Putamen (tissue), 1 donor: ENCODE measurements at regions not wholly inside any gene's neighbourhood (a gene's known extent, or its start where the extent isn't known, plus 50 kb on each side); places are given as distances from the start of the nearest gene placed in this dataset.
"Not testable (repeated sequence)": the region's sequence is repeated elsewhere in the genome, so short reads cannot be mapped to it uniquely, and the experiment has no call there.

Experiments used
- DNase-seq: peaks from one replicate; pipeline ENCODE4 v3.0.0-alpha.2; 2016; ENCODE audit warnings: low spot score

DNA sequence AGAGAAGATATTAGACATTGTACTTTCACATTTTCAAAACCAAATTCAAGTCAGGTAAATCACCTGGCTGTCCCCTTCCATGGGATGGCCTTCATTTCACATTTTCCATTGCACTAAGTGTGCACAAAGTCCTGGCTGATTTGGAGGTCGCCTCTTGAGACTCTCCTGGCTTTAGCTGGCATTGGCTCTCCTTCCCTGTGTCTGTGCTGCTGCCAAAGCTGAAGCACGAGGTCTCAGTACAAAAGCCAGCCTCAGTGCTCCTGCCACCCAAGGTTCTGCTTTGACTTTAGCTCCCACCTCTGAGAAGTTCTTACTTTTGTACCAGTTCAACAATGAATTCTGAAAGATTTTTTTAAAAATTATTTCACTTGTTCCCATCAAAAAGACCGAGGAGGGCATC is 289.2 kb upstream of the CNR1 start:
- DNase-seq: no peak

DNA sequence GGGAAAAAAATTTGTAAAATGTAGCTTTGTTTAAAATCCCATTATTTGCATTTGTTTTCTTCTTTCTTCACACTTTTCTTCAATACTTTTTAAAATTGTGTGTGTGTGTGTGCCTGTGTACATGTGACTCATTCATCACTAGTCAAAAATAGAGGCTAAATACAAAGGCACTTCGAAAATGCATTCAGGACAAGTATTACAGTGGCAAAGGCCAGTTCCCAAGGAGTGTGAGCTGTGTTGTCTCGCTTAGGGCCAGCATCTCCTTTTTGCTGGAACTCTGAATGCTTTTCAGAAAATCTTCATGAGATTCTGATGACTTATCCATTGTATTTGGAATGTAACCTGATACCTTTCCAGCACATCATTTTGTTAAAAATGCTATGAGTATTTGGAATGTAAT is 288.5 kb upstream of the CNR1 start:
- no peak for DNase-seq

DNA sequence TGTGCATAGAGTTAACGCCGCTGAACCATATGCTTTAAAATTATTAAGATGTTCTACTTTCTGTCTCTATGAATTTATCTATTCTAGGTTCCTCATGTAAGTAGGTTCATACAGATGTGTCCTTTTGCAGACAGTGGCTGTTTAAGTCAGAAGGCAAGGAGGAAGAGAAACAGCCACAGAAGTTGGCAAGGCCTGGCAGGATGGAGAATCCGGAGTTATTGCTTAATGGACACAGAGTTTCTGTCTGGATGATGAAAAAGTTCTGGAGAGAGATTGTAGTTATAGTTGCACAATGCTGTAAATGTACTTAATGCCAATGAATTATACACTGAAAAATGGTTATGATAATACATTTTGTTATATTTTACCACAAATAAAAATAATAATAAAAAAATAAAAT is 283.6 kb upstream of the CNR1 start:
- DNase-seq: no peak

DNA sequence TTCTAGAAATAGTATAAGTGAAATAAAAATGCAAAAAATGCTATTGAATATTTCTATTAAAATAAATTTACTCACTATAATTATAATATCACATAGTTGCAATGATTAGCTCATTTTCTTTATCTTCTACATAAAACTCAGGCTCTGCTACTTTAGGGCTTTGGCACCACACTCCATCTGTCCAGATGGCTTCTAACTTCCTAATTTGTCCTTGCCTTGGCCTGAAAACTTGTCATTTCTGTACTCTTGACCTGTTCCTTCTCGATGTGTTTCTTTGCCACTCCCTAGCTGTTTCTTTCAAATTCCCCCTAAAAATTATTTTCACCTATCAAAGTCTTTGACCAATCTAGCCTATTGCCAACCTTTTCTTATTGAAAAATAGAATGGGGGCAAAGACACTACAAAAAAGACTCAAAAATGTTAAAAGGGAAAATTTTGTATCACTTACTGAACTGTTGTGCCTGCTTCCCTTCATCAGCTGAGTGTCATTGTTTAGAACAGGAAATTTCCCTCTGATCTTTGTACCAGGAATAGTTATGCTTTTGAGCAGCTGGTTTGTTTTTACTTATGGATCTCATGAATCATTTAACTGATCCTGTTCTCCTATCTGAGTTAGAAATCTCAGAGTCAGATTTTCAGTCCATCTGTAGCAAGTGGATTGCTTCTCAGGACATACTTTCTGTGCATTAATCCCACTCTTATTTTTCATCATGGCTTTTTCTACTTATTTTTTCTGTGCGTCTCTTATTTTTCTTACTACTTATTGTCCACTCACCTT is 279.2 kb upstream of the CNR1 start:
- DNase-seq: no peak

DNA sequence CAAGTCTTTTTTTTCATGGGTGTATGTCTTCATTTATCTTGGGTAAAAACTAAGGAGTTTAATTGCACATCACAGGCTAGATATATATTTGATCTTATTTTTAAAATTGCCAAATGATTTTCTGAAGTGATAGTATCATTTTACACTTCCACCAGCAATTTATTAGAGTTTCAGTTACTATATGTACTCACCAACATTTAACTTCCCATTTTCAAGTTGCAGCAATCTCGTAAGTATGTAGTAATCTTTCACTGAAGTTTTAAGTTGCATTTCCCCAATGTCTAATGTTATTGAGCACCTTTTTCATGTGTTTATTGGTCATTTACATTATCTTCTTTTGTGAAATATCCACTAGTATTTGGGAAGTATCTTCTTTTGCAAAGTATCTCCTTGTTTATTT is 277.4 kb upstream of the CNR1 start:
- no peak for DNase-seq

DNA sequence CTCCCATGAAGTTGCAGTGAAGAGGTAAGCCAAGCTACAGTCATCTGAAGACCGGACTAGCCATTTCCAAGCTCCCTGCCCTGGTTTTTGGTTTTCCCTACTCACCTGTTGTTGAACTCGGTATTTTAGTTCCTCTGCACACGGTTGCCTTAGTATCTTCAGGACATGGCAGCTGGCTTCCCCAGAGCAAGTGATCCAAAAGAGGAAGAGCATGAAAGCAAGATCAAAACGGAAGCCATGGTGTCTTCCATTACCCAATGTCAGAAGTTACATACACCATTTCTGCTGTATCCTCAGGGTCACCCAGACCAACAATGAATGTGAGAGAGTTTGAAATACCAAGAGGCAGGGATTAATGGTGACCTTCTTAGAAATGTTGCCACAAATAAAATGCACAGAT is 276.6 kb upstream of the CNR1 start:
- no peak for DNase-seq

DNA sequence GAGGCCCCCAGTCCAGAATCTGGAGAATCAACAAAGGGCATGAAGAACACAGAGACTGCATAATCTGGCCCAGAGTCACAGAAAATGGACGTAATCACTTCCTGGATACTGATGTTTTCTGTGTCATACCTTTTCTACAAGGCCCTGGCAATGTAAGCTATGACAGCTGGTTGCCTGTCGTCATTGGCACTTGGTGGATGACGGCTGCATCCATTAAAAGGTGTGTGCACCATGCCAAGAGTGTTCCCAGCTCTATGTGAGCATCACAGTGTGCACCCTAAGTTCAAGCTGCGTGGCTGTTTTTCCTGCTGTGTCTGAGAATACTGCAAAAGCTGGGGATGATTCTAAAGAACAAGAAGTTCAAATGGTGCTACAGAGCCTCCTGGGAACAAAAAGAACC is 275.2 kb upstream of the CNR1 start:
- no peak for DNase-seq

DNA sequence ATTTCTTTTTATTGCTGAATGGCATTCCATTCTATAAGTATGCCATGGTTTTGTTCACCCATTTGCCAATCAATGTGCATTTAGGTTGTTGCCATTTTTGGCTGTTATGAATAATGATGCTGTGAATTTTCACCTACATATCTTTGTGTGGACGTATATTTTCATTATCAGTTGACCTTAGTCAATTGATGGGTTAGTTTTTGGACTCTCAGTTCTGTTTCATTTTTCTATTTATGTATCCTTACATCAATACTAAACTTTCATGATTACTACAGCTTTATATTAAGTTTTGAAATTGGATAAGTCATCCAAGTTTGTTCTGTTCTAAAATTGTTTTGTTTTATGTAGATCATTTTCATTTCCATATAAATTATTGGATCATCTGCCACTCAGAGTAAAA is 261.9 kb upstream of the CNR1 start:
- no peak for DNase-seq

DNA sequence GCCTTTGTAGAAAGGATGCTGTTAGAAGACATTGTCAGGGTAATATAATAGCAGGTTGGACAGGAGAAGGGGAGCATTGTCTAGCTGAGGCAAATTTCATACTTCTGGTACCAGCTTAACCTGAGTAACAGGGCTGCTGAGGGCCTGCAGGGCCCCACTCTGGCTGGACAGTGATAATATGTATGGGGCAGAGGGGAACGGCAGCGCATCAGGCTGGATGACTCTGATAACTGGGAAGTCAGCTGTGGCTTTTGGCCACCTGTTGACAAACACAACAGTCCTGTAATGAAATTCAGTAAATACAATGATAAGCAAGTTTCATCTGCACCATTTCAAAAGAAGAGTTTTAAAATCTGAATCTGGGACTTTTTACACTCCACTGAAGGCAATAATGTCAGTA is 259.9 kb upstream of the CNR1 start:
- no peak for DNase-seq

DNA sequence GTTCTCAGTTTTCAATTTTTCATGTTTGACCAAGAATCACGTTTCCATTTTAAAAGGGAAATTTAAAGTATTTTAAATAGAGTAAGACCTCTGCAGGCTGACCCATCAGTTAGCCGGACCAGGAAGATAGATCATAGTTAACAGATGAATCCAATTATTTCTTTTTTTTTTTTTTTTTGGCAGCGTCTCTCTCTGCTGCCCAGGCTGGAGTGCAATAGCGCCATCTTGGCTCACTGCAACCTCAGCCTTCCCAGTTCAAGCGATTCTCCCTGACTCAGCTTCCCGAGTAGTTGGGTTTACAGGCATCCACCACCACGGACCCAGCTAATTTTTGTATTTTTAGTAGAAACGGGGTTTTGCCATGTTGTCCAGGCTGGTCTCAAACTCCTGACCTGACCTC is 256.7 kb upstream of the CNR1 start:
- DNase-seq: no peak

DNA sequence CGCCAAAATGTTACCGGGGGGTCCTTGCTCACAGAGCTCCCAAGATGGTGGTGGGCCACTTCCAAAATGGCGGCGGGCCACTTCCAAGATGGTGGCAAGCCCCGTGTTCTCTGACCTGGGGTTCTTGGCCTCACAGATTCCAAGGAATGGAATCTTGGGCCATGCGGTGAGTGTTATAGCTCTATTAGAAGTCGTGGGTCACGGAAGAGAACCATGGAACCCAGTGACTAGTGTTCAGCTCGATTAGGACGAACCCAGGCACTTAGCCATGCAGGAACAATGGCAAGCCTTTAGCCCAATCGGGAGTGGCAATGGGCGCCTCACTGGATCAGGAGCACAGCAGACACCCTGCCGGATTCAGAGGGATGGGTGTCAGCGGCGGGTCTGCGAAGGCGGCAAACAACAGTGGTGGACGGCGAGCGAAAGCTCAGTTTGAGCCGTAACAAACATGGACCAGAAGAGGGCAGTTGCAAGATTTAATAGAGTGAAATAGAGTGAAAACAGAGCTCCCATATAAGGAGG is 254.9 kb upstream of the CNR1 start:
- not testable (repeated sequence) for DNase-seq

DNA sequence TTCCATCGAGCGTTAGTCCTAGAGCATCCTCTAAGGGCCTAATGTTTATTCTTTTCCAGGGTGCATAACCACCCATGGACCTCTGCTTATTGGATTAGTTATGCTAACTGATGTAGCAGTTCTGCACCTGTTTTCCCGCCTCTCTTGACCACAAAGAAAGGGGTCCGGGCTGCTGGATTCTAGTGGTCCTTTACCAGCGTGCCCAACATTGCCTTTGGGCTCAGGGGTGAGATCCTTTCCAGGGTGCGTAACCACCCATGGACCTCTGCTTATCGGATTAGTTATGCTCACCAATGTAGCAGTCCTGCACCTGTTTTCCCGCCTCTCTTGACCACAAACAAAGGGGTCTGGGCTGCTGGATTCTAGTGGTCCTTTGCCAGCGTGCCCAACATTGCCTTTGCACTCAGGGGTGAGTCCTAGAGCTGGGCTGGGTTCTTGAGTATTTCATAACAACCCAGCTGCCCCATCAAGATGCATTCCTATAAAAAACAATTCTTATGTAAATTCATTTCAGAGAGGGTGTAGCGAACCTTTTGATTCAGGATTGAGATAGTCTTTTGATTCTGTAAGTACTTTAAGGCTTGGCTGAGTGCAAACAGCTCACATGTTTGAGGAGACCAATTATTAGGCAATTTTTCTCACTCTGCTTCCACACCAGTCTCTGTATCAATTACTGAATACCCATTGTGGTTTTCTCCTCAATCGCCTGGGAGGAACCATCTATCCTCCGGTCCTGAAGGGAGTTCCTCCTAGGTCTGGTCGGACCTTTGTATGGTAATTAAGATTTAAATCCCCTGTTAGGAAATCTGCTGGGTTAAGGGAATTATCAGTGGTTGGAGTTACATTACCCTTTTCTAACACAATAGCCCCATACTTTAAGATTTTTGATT is 253.0 kb upstream of the CNR1 start:
- not testable (repeated sequence) for DNase-seq

DNA sequence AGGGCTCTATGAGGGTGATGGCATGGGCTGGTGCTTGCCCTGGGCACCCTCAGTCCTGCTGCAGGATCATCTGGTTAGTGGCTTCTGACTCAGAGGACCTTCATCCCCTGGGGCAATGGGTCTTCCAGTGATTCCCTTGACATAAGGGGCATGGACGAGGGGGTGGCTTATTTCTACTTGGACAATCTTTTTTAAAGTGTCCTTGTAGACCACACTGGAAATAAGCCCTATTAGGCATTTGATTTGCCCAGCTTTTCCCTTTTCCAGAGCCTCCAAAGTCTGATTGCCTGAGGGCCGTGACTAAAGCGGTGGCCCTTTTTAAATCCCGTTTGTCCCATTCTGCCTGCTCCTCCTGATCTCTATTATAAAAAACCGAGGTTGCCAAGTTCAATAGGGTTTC is 251.2 kb upstream of the CNR1 start:
- DNase-seq: not testable (repeated sequence)

DNA sequence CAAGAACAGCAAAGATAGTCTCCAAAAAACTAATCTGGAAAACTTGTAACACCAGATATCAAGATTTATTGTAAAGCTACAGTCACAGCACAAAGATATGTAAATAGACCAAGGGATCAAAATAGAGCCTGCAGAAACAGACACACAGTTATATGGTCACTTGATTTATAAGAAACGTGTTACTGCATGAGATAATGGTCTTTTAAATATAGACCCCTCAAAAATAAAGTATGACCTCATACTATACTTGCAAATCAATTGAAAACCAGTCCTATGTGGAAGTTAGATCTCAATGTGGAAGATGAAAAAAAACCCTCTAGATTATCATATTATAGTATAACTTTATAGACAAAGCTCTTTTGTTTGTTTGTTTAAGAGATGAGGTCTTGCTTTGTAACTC is 247.3 kb upstream of the CNR1 start:
- no peak for DNase-seq

DNA sequence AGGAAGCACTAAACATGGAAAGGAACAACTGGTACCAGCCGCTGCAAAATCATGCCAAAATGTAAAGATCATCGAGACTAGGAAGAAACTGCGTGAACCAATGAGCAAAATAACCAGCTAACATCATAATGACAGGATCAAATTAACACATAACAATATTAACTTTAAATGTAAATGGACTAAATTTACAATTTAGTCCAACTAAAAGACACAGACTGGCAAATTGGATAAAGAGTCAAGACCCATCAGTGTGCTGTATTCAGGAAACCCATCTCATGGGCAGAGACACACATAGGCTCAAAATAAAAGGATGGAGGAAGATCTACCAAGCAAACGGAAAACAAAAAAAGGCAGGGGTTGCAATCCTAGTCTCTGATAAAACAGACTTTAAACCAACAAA is 242.2 kb upstream of the CNR1 start:
- not testable (repeated sequence) for DNase-seq

DNA sequence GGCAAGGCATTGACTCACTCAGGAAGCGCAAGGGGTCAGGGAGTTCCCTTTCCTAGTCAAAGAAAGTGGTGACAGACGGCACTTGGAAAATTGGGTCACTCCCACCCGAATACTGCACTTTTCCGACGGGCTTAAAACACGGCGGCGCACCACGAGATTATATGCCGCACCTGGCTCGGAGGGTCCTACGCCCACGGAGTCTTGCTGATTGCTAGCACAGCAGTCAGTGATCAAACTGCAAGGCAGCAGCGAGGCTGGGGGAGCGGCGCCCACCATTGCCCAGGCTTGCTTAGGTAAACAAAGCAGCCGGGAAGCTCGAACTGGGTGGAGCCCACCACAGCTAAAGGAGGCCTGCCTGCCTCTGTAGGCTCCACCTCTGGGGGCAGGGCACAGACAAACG is 240.5 kb upstream of the CNR1 start:
- not testable (repeated sequence) for DNase-seq

DNA sequence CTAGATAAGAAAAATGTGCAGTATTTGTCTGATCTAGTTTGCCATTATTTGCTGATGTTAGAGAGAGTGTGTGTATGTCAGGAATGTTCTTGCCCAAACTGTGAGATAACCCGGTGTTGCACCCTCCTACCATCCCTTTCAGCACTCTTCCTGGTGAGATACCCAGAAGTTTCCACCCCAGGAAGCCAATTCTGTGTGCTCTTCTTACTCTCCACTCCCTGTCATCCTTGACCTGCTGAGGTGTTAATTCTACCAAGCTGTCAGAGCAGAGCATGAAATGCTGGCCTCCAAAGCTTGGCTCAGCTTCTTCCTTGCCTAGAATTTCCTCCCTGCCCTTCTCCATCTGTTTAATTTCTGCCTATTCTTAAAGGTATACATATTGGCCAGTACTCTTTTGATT is 237.3 kb upstream of the CNR1 start:
- DNase-seq: no peak

DNA sequence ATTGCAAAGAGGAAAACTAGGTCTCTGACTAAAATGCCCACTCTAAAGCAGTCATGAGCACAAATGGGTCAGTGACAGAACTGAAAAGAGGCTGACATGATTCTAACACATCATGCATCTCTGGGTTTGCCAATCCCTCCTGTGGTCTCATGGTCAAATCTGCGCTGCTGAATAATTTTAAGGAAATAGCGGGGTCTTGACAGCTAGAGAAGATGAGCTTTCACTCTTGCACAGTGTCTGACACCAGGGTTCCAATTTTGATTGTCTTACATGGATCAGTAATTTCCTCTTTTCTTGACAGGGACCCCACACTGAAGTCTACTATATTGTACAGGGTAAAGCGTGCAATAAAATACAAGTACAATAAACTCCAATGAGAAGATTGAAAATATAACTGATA is 236.8 kb upstream of the CNR1 start:
- no peak for DNase-seq

DNA sequence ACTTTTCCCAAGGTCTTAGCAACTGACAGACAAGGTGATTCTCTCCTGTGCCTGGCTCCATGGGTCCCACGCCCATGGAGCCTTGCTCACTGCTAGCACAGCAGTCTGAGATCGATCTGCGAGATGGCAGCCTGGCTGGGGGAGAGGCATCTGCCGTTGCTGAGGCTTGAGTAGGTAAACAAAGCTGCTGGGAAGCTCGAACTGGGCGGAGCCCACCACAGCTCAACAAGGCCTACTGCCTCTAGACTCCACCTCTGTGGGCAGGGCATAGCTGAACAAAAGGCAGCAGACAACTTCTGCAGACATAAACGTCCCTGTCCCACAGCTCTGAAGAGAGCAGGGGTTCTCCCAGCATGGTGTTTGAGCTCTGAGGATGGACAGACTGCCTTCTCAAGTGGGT is 224.9 kb upstream of the CNR1 start:
- not testable (repeated sequence) for DNase-seq

DNA sequence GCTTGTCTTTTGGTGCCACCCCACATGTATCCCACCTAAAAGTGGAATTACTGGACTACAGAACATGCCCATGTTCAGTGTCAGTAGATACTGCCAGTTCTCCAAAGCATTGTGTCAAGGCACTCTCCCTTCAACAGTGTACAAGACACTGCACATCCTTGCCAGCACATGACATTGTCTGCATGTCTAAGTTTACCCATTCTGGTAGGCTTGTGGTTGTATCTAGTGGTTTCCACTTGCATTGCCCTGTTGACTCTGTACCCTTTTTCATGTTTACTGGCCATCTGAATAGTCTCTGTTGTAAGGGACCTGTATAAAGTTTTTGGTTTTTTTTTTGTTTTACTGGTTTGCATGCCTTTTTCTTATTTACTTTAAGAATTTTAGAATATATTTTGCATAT is 222.4 kb upstream of the CNR1 start:
- DNase-seq: no peak

DNA sequence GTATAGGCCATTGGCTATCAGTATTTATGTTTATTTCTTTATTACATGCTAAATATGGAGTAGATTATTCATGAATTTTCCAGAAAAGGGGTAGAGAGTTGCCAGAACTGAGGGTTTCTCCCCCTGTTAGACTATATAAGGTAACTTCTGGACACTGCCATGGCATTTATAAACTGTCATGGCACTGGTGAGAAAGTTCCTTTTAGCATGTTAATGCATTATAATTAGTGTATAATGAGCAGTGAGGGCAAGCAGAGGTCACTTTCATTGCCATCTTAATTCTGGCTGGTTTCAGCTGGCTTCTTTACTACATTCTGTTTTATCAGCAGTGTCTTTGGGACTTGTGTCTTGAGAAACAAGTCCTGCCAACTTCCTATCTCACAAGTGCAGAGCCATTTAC is 220.0 kb upstream of the CNR1 start:
- no peak for DNase-seq

DNA sequence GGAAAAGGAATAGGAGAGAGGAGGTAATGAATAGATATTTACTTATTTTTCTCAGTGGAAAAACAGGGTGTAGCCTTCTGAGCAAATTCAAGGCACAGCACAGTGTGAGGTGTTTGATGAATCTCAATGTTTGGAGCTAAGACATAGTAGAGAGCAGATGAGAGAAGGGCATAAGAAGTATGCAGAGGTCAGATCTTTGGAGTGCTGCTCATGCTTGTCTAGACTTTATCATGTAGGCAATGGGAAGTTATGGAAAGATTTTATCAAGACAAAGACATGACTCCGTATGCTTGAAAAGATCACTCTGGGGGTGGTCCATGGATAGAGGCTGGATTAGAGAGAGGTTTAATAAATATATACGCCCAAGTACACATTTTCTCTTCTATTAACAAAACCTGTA is 217.0 kb upstream of the CNR1 start:
- DNase-seq: no peak

DNA sequence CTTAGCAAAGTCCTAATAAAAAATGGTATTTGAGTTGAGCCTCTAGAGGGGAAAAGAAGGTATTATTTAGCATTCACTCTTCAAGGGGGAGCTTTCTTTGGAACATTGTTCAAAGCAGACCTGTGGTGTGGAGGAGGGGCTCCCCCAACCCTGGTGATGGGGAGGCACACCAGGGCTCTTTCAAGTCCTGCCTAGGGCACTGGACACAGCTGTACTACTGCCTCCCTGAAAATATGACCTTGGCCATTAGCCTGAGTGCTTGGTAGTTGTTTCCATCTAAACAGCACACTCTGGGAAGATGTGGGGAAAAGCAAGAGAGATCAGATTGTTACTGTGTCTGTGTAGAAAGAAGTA is 215.1 kb upstream of the CNR1 start:
- DNase-seq: no peak
